H9 (cell line): ENCODE measurements at regions not wholly inside any gene's neighbourhood (a gene's known extent, or its start where the extent isn't known, plus 50 kb on each side); places are given as distances from the start of the nearest gene placed in this dataset.
"Not testable (repeated sequence)": the region's sequence is repeated elsewhere in the genome, so short reads cannot be mapped to it uniquely, and the experiment has no call there.

Source experiments
- DNase-seq: peaks from one replicate; pipeline ENCODE4 v3.0.0-alpha.2; 2017
- H2AFZ ChIP-seq: one replicate; pipeline ENCODE4 v1.6.1; 2013; ENCODE audit warnings: mild to moderate bottlenecking, low read length, control low read depth, moderate library complexity
- H2AK5ac ChIP-seq: 2 replicates; pipeline ENCODE4 v1.6.1; 2013; ENCODE audit warnings: low read length, control low read depth, mixed read lengths; ENCODE audit not compliant: insufficient read length
- H2BK120ac ChIP-seq: one replicate; pipeline ENCODE4 v1.6.1; 2013; ENCODE audit warnings: low read depth, mild to moderate bottlenecking, low read length, control low read depth, inconsistent platforms; ENCODE audit not compliant: poor library complexity, severe bottlenecking
- H2BK12ac ChIP-seq: 2 replicates; pipeline ENCODE4 v1.6.1; 2013; ENCODE audit warnings: low read length, control low read depth, mixed read lengths, low read depth; ENCODE audit not compliant: insufficient read length
- H2BK15ac ChIP-seq: 2 replicates; pipeline ENCODE4 v1.6.1; 2013; ENCODE audit warnings: low read depth, low read length, control low read depth
- H2BK20ac ChIP-seq: one replicate; pipeline ENCODE4 v1.6.1; 2013; ENCODE audit warnings: low read depth, mild to moderate bottlenecking, low read length, control low read depth, inconsistent platforms; ENCODE audit not compliant: poor library complexity, severe bottlenecking
- H2BK5ac ChIP-seq: 2 replicates; pipeline ENCODE4 v1.6.1; 2013; ENCODE audit warnings: low read length, control low read depth, mixed read lengths; ENCODE audit not compliant: insufficient read length
- H3K14ac ChIP-seq: 2 replicates; pipeline ENCODE4 v1.6.1; 2013; ENCODE audit warnings: low read length, control low read depth; ENCODE audit not compliant: insufficient read depth
- H3K18ac ChIP-seq: 2 replicates; pipeline ENCODE4 v1.6.1; 2013; ENCODE audit warnings: low read depth, mild to moderate bottlenecking, mixed read lengths, low read length, control low read depth; ENCODE audit not compliant: insufficient read length
- H3K23ac ChIP-seq: 2 replicates; pipeline ENCODE4 v1.6.1; 2013; ENCODE audit warnings: low read length, control low read depth, mixed read lengths, low read depth; ENCODE audit not compliant: insufficient read length
- H3K23me2 ChIP-seq: 2 replicates; pipeline ENCODE4 v1.6.1; 2013; ENCODE audit warnings: low read depth, mild to moderate bottlenecking, mixed read lengths, low read length, control low read depth; ENCODE audit not compliant: insufficient read length, poor library complexity, severe bottlenecking
- H3K27ac ChIP-seq: 2 replicates; pipeline ENCODE4 v1.5.1; 2013; ENCODE audit warnings: low read length, control low read depth, mixed read lengths, low read depth; ENCODE audit not compliant: insufficient read length
- H3K27me3 ChIP-seq: 2 replicates; pipeline ENCODE4 v1.6.1; 2013; ENCODE audit warnings: low read length, control low read depth, inconsistent platforms; ENCODE audit not compliant: insufficient read depth
- H3K4ac ChIP-seq: 2 replicates; pipeline ENCODE4 v1.6.1; 2013; ENCODE audit warnings: low read depth, mild to moderate bottlenecking, control low read depth, inconsistent platforms, low read length, moderate library complexity
- H3K4me1 ChIP-seq: 2 replicates; pipeline ENCODE4 v1.6.1; 2013; ENCODE audit warnings: low read length, control low read depth, inconsistent platforms; ENCODE audit not compliant: insufficient read depth
- H3K4me2 ChIP-seq: 2 replicates; pipeline ENCODE4 v1.6.1; 2013; ENCODE audit warnings: low read length, control low read depth, mixed read lengths; ENCODE audit not compliant: insufficient read length, insufficient read depth
- H3K56ac ChIP-seq: 2 replicates; pipeline ENCODE4 v1.6.1; 2013; ENCODE audit warnings: low read depth, mild to moderate bottlenecking, mixed read lengths, low read length, control low read depth; ENCODE audit not compliant: insufficient read length
- H3K79me1 ChIP-seq: 2 replicates; pipeline ENCODE4 v1.6.1; 2013; ENCODE audit warnings: low read depth, mild to moderate bottlenecking, moderate library complexity, low read length, control low read depth, inconsistent platforms; ENCODE audit not compliant: insufficient read depth, poor library complexity, severe bottlenecking
- H3K79me2 ChIP-seq: 2 replicates; pipeline ENCODE4 v1.6.1; 2013; ENCODE audit warnings: low read length, control low read depth, inconsistent platforms; ENCODE audit not compliant: insufficient read depth
- H3K9ac ChIP-seq: 2 replicates; pipeline ENCODE4 v1.6.1; 2013; ENCODE audit warnings: low read length, control low read depth, mixed read lengths; ENCODE audit not compliant: insufficient read length; ENCODE audit errors: extremely low read depth
- H3K9me3 ChIP-seq: one replicate; pipeline ENCODE4 v1.6.1; 2013; ENCODE audit warnings: low read depth, low read length, inconsistent platforms; ENCODE audit not compliant: control insufficient read depth
- H3T11ph ChIP-seq: one replicate; pipeline ENCODE4 v1.6.1; 2013; ENCODE audit warnings: mild to moderate bottlenecking, low read length, control low read depth, inconsistent platforms
- H4K20me1 ChIP-seq: one replicate; pipeline ENCODE4 v1.6.1; 2013; ENCODE audit not compliant: control insufficient read depth, insufficient read length, insufficient read depth
- H4K5ac ChIP-seq: 2 replicates; pipeline ENCODE4 v1.6.1; 2013; ENCODE audit warnings: low read depth, mild to moderate bottlenecking, mixed read lengths, low read length, control low read depth; ENCODE audit not compliant: insufficient read length
- H4K8ac ChIP-seq: replicated peaks from 2 replicates; pipeline ENCODE4 v1.6.1; 2013; ENCODE audit warnings: low read length, control low read depth, mixed read lengths, low read depth; ENCODE audit not compliant: insufficient read length
- H4K91ac ChIP-seq: 2 replicates; pipeline ENCODE4 v1.6.1; 2013; ENCODE audit warnings: low read depth, mild to moderate bottlenecking, moderate library complexity, mixed read lengths, low read length, control low read depth; ENCODE audit not compliant: insufficient read length
- H3K27ac Mint-ChIP-seq, 3 experiments: 2 replicates in 2 of 3; 3 replicates in 1 of 3; pipeline ENCODE4 v1.8.0; 2020 to 2021; ENCODE audit warnings: mixed read lengths in 3 of 3, mild to moderate bottlenecking in 1 of 3, moderate library complexity in 1 of 3
- H3K27me3 Mint-ChIP-seq: 2 replicates; pipeline ENCODE4 v1.8.0; 2021; ENCODE audit warnings: low read depth, mild to moderate bottlenecking, moderate library complexity, mixed read lengths
- H3K36me3 Mint-ChIP-seq, 3 experiments: 2 replicates in 2 of 3; 3 replicates in 1 of 3; pipeline ENCODE4 v1.8.0; 2020 to 2021; ENCODE audit warnings: low read depth in 3 of 3, mixed read lengths in 3 of 3; ENCODE audit not compliant: insufficient read depth in 1 of 3
- H3K4me1 Mint-ChIP-seq, 2 experiments: 2 replicates each; pipeline ENCODE4 v1.8.0; 2020; ENCODE audit warnings: mixed read lengths in 2 of 2
- H3K4me3 Mint-ChIP-seq, 2 experiments: 2 replicates in 1 of 2; 3 replicates in 1 of 2; pipeline ENCODE4 v1.8.0; 2020 to 2021; ENCODE audit warnings: mild to moderate bottlenecking in 2 of 2, mixed read lengths in 2 of 2, moderate library complexity in 1 of 2
- H3K9me3 Mint-ChIP-seq, 2 experiments: 2 replicates in 1 of 2; 3 replicates in 1 of 2; pipeline ENCODE4 v1.8.0; 2020; ENCODE audit warnings: mild to moderate bottlenecking in 2 of 2, mixed read lengths in 2 of 2, moderate library complexity in 1 of 2
- WGBS: extraction: QIAGEN DNeasy Blood & Tissue Kit; methylation state at CpG from one replicate; pipeline ENCODE4 v1.1.7; 2013; ENCODE audit warnings: missing lambda C conversion rate, low lambda C conversion rate, mixed read lengths; ENCODE audit not compliant: insufficient read length; ENCODE audit errors: extremely low coverage; 5-methylcytosine and 5-hydroxymethylcytosine counted together

DNA sequence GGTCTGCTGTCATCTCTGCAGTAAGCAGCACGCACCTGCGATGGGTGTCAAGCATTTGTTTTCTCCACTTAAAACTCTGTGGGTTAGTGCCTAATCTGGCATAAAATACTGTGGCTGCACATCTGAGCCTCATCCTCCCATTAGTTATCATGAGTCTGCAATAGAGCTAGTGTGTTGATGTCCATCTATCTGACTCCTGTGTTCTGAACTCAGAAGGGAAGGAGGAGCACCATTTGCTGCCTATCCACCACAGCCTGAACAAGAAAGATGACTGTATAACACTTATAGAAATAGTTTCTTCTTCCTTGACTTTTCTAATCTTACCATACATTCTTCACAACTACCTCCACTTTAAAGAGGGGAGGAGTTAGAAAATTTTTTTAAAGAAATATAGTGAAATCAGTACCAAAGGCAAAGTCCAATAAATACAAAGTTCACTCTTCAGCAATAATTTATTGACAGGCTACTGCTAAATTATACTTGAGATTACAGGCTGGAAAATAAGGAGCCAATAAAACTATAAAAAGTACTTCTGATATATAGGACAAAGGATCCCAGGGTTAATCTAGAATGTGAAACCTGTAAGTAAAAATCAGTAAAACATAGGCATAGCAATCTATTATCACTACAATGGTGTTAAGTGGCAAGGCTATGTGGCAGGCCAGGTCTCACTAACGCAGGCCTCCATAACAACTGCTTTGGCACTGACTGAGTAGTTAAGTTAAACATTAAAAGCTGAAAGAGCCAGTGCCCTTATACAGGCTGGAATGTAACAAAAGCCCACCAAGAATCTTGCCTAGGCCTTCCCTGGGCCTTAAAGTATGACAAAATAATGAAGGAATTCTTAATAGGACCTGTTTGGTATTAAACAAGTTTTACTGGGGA lies 70.2 kb downstream of the LGALS9C start:
- WGBS = no CpG with 5 or more reads among the region's 3 CpGs
- H4K5ac ChIP-seq, H2AFZ ChIP-seq, H3K27me3 Mint-ChIP-seq, H3K4me3 Mint-ChIP-seq, H4K20me1 ChIP-seq, H2BK20ac ChIP-seq, H3K79me1 ChIP-seq, H4K91ac ChIP-seq, H3K27ac Mint-ChIP-seq, H3K4me1 ChIP-seq, H3K56ac ChIP-seq, H3K9me3 Mint-ChIP-seq, H3K4ac ChIP-seq, H2AK5ac ChIP-seq, H3K23ac ChIP-seq, H3K14ac ChIP-seq, H3K23me2 ChIP-seq, H2BK120ac ChIP-seq, H3K36me3 Mint-ChIP-seq, H3K9ac ChIP-seq, H3K4me2 ChIP-seq, H3K79me2 ChIP-seq, H3K27me3 ChIP-seq, DNase-seq, H3K27ac ChIP-seq, H2BK12ac ChIP-seq, H2BK5ac ChIP-seq, H3K18ac ChIP-seq, H3K9me3 ChIP-seq, H3K4me1 Mint-ChIP-seq, H4K8ac ChIP-seq, H3T11ph ChIP-seq, H2BK15ac ChIP-seq: not testable (repeated sequence)

DNA sequence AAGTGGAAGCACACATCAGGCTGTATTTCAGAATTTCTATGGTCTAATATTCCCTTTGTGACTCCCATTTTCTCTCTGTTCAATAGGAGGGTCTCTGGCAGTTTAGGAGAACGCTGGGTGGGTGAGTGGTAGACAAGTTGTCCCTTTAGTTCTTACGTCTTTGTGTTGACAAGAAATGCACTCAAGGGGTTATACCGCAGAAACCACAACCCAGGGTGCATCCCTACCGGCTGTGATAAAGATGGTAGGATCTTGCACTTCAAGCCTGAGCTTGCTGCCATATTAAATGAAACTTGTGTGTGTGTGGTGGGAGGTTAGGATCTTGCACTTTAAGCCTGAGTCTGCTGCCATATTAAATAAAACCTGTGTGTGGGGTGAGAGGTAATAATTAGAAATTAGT lies 80.5 kb downstream of the LGALS9C start:
- not testable (repeated sequence) for H3K79me1 ChIP-seq, H3K9ac ChIP-seq, H3K56ac ChIP-seq, H2BK20ac ChIP-seq, H2BK15ac ChIP-seq, H3K27ac Mint-ChIP-seq, H3K27ac ChIP-seq, H3K23me2 ChIP-seq, H2AFZ ChIP-seq, H4K91ac ChIP-seq, H3K9me3 Mint-ChIP-seq, H2BK5ac ChIP-seq, H3K14ac ChIP-seq, H3K9me3 ChIP-seq, H3K23ac ChIP-seq, H2BK12ac ChIP-seq, H3K36me3 Mint-ChIP-seq, H2AK5ac ChIP-seq, H3K79me2 ChIP-seq, H3K18ac ChIP-seq, H3K27me3 Mint-ChIP-seq, DNase-seq, H2BK120ac ChIP-seq, H3K4me2 ChIP-seq, H3K4me1 ChIP-seq, H3K4ac ChIP-seq, H3K4me3 Mint-ChIP-seq, H4K8ac ChIP-seq, H3K27me3 ChIP-seq, H4K20me1 ChIP-seq, H3K4me1 Mint-ChIP-seq, H3T11ph ChIP-seq, H4K5ac ChIP-seq
- WGBS = no CpG with 5 or more reads among the region's 4 CpGs
